Neural crest cell (in vitro differentiated cells): ENCODE measurements at regions not wholly inside any gene's neighbourhood (a gene's known extent, or its start where the extent isn't known, plus 50 kb on each side); places are given as distances from the start of the nearest gene placed in this dataset.
A peak's percentile ranks its signal among the peaks of the same experiment; 100 is the strongest.

Experiments
- DNase-seq: peaks from one replicate; pipeline ENCODE4 v3.0.0; 2021; ENCODE audit warnings: low read depth, mixed read lengths, low spot score
- H3K27ac Mint-ChIP-seq: one replicate; pipeline ENCODE4 v1.8.0; 2021; ENCODE audit warnings: mild to moderate bottlenecking, mixed read lengths; ENCODE audit not compliant: unreplicated experiment
- H3K27me3 Mint-ChIP-seq: 2 replicates; pipeline ENCODE4 v1.8.0; 2021; ENCODE audit warnings: low read depth, mild to moderate bottlenecking, mixed read lengths
- H3K36me3 Mint-ChIP-seq: 2 replicates; pipeline ENCODE4 v1.8.0; 2021; ENCODE audit warnings: low read depth, mild to moderate bottlenecking, mixed read lengths
- H3K4me1 Mint-ChIP-seq: 2 replicates; pipeline ENCODE4 v1.8.0; 2021; ENCODE audit warnings: mixed read lengths
- H3K4me3 Mint-ChIP-seq: one replicate; pipeline ENCODE4 v1.8.0; 2021; ENCODE audit warnings: mild to moderate bottlenecking, mixed read lengths
- H3K9me3 Mint-ChIP-seq: 2 replicates; pipeline ENCODE4 v1.8.0; 2021; ENCODE audit warnings: mixed read lengths
- CTCF ChIP-seq: fragments of 200-600 bp; sonication (generic); conservative IDR thresholded peaks from 2 replicates; pipeline ENCODE4 v1.5.0; 2021; ENCODE audit warnings: antibody characterized with exemption, mild to moderate bottlenecking

GRCh38 chr13:34037636-34038540 is 219.9 kb downstream of the RFC3 start:
- H3K27me3 Mint-ChIP-seq = no peaks in the 10 kb centered on the region
- peaks cover 12% of the 10 kb centered on the region for H3K36me3 Mint-ChIP-seq
- no peak overlapping the region for H3K27ac Mint-ChIP-seq
- TF ChIP-seq CTCF = no peak
- H3K4me3 Mint-ChIP-seq = no peak overlapping the region
- no peak for DNase-seq
- H3K4me1 Mint-ChIP-seq = peaks cover 6% of the 10 kb centered on the region
- peaks cover 7% of the 10 kb centered on the region for H3K9me3 Mint-ChIP-seq

- no peaks in the 10 kb centered on the region for H3K27me3 Mint-ChIP-seq
- peaks cover 7% of the 10 kb centered on the region for H3K9me3 Mint-ChIP-seq
- H3K27ac Mint-ChIP-seq = no peak overlapping the region
- no peak overlapping the region for H3K4me3 Mint-ChIP-seq
- no peak for TF ChIP-seq CTCF
- peaks cover 6% of the 10 kb centered on the region for H3K4me1 Mint-ChIP-seq
- no peak for DNase-seq
- peaks cover 13% of the 10 kb centered on the region for H3K36me3 Mint-ChIP-seq
Measured at GRCh38 chr13:34038541-34039068, 220.7 kb downstream of the RFC3 start.

- no peak for DNase-seq
- Mint-ChIP-seq H3K9me3 (peaks cover 7% of the 10 kb centered on the region), H3K4me3 (no peak overlapping the region), H3K4me1 (peaks cover 6% of the 10 kb centered on the region), H3K27me3 (no peaks in the 10 kb centered on the region), H3K36me3 (peaks cover 13% of the 10 kb centered on the region), H3K27ac (peak overlapping the region; percentile 45)
- no peak for TF ChIP-seq CTCF
Measured at GRCh38 chr13:34039678-34040077, 221.7 kb downstream of the RFC3 start.

- H3K4me3 Mint-ChIP-seq = no peak overlapping the region
- no peaks in the 10 kb centered on the region for H3K27me3 Mint-ChIP-seq
- no peak for DNase-seq
- peaks cover 7% of the 10 kb centered on the region for H3K36me3 Mint-ChIP-seq
- H3K4me1 Mint-ChIP-seq = peaks cover 6% of the 10 kb centered on the region
- TF ChIP-seq CTCF = no peak
- peaks cover 3% of the 10 kb centered on the region for H3K9me3 Mint-ChIP-seq
- H3K27ac Mint-ChIP-seq = no peak overlapping the region
Measured at GRCh38 chr13:34040863-34041262, 222.9 kb downstream of the RFC3 start.

GRCh38 chr13:34044041-34044440 is 226.1 kb downstream of the RFC3 start:
- no peaks in the 10 kb centered on the region for H3K27me3 Mint-ChIP-seq
- no peak for TF ChIP-seq CTCF
- H3K36me3 Mint-ChIP-seq = peaks cover 4% of the 10 kb centered on the region
- no peaks in the 10 kb centered on the region for H3K4me1 Mint-ChIP-seq
- peaks cover 2% of the 10 kb centered on the region for H3K9me3 Mint-ChIP-seq
- H3K4me3 Mint-ChIP-seq = no peak overlapping the region
- no peak overlapping the region for H3K27ac Mint-ChIP-seq
- DNase-seq = no peak
